Hindlimb muscle (tissue), 1 donor: ENCODE measurements at regions not wholly inside any gene's neighbourhood (a gene's known extent, or its start where the extent isn't known, plus 50 kb on each side); places are given as distances from the start of the nearest gene placed in this dataset.
A peak's percentile ranks its signal among the peaks of the same experiment; 100 is the strongest.
"Not testable (repeated sequence)": the region's sequence is repeated elsewhere in the genome, so short reads cannot be mapped to it uniquely, and the experiment has no call there.

Experiments
- DNase-seq: peaks from one replicate; pipeline ENCODE4 v3.0.0-alpha.2; 2013

DNA sequence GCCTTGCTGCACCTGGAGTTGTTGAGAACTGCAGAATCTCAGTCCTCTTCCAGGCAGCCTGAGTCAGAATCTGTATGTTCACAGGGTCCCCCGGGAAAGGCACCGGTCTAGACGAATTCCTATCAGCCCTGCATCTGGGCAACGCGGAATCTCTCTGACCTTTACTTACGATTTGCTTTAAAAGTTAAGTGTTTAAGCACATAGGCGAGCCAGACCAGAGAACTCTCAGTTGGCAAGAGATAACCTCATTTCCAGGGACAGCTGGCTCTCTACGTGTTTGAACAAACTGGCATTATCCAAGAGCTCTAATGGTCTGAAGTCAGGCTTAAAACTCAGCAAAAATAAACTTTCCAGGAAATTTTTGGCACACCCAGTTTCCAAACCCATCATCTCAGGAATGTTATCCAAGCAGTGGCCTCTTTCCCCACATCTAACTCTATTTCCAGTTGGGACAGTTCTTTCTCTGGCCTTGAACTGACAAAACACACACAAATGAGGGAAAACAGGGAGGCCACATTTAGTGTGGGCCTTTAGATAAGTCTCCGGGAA, 53.4 kb downstream of the HES1 start:
- DNase-seq, result peak; percentile 64

DNA sequence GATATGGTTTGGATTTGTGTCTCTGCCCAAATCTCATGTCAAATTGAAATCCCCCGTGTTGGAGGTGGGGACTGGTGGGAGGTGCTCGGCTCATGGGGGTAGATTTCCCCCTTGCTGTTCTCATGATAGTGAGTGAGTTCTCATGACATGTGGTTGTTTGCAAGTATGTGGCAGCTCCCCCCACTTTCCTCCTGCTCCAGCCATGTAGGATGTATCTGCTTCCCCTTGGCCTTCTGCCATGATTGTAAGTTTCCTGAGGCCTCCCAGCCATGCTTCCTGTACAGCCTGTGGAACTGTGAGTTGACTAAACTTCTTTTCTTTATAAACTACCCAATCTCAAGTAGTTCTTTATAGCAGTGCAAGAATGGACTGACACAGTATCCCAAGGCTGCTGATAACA, 55.9 kb downstream of the HES1 start:
- DNase-seq, result not testable (repeated sequence)

DNA sequence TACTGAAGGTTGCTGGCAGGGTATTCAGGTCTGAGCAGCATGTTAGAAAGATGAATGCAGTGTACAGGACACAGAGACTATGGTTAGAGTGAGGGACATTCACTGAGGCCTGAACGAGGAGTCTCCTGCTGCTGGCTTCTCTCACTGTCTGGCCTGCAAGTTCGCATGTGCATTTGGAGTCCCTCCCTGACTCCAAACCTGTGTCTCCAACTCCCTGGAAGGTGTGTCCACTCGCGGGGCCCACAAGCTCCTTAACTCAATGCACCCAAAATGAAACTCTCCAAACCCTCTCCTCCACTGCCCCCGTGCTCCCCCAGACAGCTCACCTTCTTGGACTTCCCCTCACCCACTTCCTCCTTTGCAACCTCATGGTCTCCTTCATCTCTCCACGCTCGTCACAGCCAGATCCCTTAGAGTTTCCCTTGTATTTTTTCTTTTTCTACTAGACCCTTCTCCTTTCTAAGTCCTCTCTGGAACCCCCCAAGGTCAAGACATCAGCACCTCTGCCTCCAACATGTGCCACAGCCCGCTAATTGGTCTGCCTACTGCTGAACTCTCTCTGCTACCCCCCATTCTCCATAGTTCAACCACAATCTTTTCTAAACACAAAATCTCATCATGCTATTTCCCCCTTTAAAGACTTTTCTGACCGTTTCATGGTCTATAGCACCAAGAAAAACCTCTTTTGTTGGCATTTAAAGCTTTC, 58.3 kb downstream of the HES1 start:
- DNase-seq, result no peak

DNA sequence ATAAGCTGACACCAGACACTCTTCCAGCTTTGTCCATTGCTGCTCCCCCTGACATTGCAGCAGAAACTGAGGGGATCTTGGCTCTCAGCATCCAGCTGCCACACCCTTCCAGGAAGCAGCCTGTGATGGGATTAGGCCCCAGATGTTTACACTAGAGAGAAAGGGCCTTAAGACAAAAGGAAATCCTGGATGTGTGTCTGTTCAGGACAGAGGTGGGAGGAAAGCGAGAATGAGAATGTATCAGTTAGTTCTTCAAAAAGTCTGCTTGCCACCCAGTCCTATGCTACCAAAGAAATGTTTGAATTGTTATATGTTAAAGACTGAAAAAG, 58.8 kb downstream of the HES1 start:
- DNase-seq, result no peak

DNA sequence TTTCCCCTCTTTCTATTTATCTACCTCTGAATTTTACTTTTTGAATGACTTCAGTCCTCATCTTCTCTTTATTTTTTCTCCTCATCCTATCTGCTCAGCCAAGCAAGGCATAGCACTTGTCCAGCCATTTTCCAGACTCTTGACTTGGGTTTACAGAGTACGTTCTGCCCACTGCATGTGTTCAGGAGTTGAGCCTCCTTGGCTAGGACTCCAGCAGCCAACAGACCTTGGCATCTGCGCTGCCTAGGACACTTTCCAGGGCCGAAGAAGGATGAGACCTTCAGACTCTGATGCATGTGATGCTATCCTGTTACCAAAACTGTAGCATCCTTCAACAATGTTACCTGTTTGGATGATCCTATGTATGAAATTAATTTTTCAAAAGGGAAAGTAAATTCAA, 59.7 kb downstream of the HES1 start:
- DNase-seq, result no peak

DNA sequence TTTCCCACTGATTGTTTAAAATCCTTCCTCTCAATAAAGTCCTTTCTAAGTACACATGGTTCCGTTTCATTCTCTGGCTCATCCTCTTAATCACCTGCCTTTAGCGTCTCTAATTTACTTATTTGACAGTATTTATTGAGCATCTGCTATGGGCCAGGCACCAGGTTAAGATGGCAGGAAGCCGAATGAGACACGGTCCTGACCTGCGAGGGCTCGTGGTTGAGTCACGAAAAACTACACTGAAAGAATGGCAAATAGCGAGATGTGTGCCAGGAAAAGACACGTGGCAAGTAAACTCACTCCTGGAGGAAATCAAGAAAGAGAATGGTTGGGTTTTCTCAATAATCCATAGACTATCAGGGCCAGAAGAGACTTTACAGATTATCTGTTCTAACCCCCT, 60.9 kb downstream of the HES1 start:
- no peak for DNase-seq

DNA sequence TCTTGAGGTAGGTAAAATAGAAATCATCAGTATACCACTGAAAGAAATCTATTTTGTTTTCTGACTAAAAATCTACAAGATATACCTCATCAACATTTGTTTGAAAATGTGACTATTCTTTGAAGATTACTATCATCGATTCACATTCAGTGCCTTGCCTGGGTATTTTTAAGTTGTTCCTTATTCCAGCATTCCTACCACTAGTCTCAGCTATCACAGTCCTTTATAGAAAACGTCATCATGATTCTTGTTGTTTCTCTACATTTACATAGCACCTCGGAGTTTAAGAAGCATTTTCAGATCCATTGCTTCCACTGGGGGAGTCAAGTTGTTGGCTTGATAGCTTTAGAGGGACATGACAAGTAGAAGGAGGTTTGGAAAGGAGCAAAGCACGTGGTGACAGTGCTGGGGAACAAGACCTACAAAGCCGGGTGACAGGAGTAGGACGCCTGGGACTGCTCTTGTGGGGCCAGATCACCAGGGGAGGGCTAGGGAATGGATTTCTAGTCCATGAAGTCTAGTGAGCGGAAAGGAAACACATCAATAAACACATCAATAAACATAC, 61.5 kb downstream of the HES1 start:
- no peak for DNase-seq

DNA sequence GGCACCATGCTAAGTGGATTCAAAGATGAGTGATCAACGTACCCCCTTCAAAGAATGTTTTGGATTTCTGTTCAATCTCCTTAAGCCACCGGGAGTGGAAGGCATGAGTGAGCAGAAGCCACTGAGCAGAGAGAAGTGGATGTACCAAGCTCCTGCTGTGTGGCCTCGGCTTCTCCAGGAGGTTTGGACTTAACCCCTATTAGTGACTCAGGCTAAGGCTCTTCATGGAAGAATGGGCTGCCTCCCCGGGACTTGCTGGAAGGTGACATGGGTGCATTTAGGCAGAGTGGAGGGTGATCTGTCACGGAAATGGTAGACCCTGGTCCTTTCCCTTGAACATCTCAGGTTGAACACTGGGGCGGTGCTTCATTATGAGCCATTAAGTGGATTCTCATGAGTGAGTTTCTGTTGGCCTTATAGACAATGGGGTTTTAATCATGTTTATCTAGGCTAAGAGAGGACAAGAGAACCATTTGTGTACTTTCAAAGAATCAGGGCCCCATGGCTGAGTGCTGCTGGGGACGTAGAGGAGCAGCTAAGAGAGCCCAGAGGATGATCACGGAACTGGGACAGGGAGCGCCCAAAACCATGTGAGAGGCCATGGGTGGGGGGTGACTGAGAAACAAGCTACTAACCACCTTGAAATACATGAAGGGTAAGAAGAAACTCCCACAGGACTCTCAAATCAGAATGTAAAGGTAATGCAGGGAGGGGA, 62.2 kb downstream of the HES1 start:
- no peak for DNase-seq

DNA sequence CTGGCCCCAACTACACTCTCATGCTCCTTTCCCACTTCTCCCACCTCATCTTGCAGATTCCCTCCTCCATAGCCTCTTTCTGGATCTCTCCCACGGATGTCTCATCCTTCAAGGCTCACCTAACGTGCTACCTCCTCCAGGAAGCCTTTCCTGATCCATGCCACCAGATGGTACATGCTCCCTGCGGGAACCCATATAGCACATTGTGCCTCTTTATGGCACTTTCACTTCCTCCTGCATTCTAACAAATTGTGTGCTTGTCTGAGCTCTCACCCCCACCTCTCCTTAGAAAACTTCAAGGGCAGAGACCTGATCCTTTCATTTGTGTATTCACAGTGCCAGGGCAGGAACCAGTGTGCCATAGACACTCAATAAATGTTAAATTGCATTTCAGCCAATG, 63.0 kb downstream of the HES1 start:
- no peak for DNase-seq

DNA sequence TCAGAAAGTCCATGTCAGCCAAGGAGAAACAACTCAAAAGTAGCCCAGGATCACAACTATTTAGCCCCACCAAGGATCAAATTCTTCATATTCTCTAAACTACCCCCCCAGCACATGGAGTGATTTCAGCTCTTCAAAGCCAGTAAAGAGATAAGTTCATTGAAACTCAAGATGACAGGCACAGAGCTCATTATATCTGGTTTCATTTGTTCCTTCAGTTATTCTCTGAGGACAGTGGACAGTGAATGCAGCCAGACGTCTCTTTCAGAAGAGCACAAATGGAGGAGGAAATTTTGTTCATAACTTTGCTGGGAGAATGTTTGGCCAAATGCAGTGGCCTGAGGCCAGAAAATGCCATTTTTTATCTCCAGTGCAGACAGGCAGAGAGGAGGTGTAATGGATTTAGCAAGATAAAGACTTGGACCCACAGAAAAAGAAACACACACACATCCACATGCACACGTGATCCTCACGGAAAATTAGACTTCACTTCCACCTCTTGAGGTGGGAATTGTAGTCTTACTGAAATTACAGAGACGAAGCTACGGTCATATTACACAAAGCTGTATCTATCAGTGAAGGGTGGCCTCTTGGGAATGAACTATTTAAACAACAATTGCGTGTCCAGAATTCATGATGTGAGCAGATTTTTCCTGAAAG, 64.6 kb downstream of the HES1 start:
- DNase-seq, result no peak

DNA sequence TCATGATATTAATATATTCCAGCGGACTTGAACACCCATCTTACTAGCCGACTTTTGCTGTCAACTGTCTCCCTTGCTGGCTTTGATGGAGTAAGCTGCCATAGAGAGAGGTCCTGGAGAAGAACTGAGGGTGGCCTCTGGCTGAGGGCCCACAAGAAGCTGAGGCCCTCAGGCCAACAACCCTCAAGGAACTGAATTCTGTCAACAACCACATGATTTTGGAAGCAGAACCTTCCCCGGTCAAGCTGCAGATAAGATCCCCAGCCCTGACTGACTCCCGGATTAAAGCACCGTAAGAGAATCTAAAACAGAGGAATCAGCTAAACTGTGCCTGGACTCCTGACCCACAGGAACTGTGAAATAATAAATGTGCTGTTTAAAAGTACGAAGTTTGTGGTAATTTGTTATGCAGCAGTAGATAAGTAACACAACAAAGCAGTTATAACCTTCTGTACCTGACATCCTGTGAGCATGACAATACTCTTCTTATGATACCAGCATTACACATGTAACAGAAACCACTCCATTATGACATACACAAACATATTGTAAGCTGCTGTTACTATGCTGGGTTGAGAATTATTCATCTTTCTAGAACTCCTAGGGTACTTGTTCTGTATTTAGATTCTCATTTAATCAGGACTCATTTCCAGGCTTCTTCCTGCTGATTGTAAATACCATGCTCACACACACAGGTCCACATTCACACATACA, 66.2 kb downstream of the HES1 start:
- no peak for DNase-seq

DNA sequence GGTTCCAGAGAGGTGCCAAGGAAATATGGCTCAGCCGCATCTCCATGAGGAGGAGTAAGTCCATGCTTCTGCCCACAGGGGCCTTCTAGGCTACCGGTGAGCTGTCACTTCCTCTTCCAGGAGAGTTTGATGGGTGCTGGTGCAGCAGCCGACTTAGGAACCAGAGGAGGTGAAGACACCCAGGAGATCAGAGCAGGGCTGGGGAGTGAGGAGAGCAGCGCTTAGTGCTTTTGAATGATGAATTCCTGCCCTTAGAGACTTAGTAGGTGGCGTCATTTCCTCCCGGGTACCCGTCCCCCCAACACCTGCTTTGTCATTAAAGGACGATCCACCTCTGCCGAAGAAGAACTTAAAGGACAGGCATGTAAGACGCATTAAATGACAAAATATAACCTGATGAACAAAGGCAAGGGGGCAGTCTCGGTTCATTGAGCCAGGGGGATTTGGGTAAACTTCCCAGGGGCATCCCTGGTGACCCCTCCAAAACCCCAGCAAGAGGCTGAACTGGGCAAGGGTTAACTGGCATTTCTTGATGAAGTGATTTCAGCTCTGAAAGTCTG, 67.6 kb downstream of the HES1 start:
- DNase-seq, result no peak

DNA sequence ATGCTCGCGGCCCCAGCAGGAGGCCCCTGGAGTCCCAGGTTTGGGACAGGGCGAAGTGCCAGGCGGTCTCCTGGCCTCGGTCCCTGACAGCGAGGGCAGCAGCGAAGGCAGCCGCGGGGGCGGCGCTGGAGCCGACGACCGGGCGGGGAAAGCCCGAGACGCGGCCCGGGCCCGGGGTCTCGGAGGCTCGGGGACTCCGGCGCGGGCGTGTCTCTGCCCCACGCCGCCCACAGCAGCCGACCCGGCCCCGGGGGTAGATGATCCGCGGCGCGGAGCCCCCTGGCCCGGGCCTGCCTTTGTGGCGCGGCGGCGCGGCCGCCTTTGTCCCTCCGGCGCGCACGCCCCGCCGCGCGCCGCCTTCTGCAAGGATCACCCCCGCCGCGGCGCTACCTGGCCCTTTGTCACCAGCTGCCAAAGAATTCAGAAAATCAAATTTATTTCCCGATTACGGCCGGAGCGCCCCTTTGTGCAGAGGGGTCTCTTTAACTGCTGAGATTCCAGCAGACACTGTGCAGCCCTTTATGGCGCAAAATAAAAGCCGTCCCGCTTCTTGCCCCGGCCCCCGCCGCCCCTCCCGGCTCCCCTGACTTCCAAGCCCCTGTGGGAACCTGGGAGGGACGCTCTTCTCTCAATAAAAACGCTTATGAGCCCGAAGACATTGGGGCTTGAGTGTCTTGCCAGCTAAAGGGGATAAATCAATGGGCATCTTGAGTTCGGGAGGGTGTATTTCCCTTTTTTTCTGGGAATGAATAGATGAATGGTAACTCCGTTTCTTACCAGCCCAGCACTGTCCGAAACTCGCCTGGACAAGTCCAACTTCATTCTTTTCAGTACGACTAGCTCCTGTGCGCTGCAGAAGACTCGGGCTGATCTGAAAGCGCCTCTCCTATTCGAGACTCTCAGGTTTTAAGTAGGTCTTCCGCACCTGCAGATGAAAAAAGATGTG, 68.4 kb downstream of the HES1 start:
- no peak for DNase-seq

DNA sequence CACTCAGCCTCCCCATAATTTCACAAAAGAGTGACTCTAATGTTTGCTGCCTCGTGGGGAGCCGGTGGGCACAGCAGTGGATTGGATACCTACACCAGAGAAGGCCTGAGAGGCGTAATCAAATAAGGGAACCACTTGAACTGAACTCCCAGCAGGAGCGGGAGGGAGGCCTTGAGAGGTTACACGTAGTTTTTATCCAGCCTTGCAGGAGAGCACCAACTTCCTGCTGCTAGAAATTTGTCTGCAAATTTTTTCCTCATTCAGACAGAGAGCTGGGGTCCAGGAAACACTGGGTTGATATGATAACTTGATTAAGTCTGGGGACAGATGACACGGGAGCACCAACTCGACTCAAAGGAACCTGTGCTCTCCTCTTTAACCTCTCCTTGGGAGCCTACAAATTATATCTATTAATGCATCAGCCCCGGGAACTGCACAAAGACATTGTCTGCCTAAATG, 69.8 kb downstream of the HES1 start:
- DNase-seq, result no peak

DNA sequence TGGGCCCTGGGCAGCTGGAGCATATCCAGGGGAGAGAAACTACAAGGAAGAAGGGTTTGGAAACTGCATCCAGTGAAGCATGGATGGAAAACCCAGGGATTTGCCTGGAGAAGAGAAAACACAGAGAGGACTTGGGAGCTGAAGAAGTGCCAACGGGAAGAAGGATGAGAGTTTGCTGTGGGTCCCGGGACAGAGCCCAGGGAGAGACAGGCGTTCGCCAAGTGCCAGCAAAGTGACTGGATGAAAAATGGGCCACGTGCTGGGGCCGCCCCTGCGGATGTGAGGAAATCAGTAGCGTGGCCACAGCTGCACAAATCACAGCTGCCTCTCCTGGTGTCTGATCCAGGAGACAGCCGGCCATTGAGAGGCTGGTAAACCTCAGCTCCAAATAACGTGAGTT, 70.4 kb downstream of the HES1 start:
- DNase-seq, result peak; percentile 63

DNA sequence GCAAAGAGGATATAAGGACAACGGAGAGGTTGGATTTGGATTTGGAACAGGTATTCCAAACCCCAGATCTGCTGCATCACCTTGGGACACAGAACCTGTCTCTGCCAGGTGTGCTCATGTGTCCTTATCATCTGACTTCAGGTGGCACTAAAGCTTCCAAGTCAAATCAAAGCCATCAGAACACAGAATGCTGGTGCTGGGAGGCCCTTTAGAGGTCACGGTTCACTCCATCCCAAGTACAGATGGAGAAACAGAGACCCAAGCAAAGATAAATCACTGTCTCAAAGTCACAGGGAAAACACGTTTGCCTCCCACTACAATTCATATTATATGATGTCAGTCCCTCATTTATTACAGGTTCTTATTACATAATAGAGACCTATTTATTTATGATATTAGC, 72.8 kb downstream of the HES1 start:
- DNase-seq, result no peak

DNA sequence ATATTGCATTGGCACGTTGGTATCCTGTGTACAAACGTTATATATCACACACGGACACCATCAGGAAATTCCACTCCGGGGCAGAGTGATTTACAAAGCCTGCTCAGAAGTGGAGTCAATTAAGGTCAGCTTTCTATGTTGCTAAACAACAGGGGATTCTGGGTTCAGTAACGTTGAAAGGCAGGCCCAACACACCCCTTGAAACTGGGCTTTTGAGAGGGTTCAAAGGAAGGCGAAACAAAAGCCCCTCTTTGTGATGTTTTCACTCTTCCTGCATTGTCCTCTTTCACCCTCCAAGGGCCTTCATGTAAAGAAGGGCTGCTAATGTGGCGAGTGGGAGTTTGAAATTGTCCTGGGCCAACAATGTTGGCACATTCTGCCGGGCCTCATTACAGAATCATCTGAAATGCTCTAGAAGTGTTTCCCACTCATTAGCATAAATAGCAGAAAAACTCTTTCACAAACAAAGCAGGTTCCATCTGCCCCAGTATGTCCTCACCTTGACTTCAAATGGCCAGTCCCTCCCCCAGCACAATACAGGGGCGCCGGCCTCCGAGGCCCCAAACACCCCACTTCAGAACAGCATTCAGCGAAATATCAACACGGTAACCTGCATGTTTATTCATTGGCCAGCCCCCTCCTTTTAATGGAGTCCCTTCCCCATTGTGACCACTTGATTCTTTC, 76.4 kb downstream of the HES1 start:
- no peak for DNase-seq

DNA sequence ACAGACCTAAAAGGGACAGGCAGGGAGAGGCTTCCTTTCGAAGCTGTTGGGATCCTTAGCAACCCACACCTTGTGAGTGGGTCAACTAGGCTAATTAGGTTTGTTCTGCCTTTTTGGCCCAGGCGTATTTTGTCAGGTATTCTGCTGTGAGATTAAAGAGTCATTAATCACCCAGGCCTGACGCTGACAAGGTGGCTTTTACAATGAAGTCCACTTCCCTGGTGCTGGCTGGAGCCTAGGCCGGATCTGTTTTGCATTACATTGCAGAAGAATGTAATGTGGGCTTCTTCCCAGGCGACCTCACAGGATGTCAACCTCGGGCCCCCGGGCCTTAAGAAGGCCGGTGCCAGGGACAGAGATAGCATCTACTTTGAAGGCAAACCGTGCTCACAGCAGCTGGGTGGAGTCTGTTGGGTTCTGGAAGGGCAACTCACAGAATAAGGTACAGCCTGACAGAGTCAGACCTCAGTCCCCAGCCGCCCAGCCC, 76.9 kb downstream of the HES1 start:
- DNase-seq, result no peak

DNA sequence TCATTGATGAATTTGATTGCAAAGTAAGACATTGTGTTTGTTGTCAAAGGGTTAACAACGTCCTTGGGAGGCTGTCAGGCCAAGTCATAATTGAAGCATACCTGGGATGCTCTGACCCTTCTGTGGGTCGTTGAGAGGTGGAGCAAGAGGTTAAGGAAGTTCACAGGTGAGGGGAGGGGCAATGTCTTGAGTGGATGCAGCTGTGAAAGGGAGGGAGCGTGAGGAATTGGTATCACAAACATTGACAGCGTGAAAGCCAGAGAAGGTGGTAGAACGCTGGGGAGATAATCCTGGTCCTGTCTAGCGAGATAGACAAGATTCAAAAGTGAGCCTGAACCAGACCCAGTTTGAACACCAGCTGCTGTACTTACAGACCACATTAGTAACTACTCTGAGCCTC, 79.4 kb downstream of the HES1 start:
- no peak for DNase-seq
